NCI-H774 (cell line): ENCODE measurements at regions not wholly inside any gene's neighbourhood (a gene's known extent, or its start where the extent isn't known, plus 50 kb on each side); places are given as distances from the start of the nearest gene placed in this dataset.
"Not testable (repeated sequence)": the region's sequence is repeated elsewhere in the genome, so short reads cannot be mapped to it uniquely, and the experiment has no call there.

Experiments
- DNase-seq: peaks from one replicate; lab custom pipeline; 2025; lab: John Stamatoyannopoulos, UW

GRCh38 chr5:91928754-91929521 is 545.8 kb upstream of the ARRDC3 start:
- peak; percentile 8 for DNase-seq

DNA sequence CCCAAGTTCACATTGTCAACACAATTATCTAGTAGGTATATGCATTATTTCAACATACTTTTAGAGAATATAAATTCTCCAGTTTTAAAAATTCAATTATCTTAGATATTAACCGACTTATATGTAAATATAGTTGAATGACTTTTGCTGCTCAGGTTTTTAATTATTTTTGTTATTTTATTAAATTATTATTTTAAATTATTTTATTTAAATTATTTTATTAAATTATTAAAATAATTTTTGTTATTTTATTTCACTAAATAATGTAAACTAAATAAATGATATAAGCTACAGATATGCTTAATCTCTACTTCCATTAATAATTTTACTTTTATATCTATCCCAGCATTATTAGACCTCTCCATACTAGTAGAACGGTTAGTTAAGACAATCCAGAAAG is 544.3 kb upstream of the ARRDC3 start:
- DNase-seq, result no peak

DNA sequence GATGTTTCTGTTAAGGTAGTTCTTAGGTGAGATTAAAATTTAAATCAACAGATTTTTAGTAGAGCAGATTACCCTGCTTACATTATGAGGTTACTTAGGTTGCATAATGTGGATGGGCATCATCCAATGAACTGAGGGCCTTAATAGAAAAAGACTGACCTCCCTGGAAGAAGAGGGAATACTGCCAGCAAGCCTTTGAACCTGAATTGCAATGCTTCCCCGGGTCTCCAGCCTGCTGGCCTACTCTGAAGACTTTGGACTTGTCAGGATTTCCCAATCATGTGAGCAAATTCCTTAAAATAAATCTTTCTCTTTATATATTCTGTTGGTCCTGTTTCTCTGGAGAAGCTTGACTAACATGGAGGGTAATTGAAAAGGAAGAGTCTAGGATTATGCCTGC is 542.1 kb upstream of the ARRDC3 start:
- no peak for DNase-seq

GRCh38 chr5:91917037-91917814 is 534.1 kb upstream of the ARRDC3 start:
- not testable (repeated sequence) for DNase-seq

DNA sequence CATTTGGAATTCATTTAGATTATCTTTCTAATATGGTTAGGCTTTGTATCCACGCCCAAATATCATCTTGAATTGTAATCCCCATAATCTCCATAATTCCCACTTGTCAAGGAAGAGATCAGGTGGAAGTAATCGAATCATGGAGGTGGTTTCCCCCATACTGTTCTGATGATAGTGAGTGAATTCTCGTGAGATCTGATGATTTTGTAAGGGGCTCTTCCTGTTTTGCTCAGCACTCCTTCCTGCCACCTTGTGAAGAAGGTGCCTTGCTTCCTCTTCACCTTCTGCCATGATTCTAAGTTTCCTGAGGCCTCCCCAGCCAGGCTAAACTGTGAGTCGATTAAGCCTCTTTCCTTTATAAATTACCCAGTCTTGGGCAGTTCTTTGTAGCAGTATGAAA is 527.5 kb upstream of the ARRDC3 start:
- no peak for DNase-seq

GRCh38 chr5:91910247-91910646 is 527.1 kb upstream of the ARRDC3 start:
- DNase-seq, result no peak

GRCh38 chr5:91906494-91906893 is 523.4 kb upstream of the ARRDC3 start:
- DNase-seq, result no peak

- no peak for DNase-seq
These were observed 522.9 kb upstream of the ARRDC3 start for GRCh38 chr5:91906027-91906426.

GRCh38 chr5:91898898-91899297 is 515.8 kb upstream of the ARRDC3 start:
- no peak for DNase-seq

DNA sequence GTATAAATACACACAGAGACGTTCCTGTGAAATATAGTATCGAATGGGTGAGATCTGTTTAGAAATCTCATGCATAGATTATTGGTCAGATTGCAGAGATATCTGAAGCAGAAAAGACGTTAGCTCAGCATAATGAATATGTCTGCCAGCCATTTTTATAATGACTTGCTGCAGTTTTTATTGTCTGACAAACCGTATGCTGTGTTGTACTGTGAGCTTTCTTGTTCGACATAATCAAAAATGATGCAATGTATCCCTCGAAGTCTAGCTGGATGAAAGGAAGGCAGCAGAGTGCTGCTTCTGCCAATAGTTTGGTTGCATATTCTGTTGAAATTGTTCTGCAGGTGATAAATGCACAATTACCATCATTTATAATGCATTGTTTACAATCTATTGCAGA is 514.9 kb upstream of the ARRDC3 start:
- DNase-seq, result no peak

GRCh38 chr5:91888810-91889209 is 505.7 kb upstream of the ARRDC3 start:
- no peak for DNase-seq

DNA sequence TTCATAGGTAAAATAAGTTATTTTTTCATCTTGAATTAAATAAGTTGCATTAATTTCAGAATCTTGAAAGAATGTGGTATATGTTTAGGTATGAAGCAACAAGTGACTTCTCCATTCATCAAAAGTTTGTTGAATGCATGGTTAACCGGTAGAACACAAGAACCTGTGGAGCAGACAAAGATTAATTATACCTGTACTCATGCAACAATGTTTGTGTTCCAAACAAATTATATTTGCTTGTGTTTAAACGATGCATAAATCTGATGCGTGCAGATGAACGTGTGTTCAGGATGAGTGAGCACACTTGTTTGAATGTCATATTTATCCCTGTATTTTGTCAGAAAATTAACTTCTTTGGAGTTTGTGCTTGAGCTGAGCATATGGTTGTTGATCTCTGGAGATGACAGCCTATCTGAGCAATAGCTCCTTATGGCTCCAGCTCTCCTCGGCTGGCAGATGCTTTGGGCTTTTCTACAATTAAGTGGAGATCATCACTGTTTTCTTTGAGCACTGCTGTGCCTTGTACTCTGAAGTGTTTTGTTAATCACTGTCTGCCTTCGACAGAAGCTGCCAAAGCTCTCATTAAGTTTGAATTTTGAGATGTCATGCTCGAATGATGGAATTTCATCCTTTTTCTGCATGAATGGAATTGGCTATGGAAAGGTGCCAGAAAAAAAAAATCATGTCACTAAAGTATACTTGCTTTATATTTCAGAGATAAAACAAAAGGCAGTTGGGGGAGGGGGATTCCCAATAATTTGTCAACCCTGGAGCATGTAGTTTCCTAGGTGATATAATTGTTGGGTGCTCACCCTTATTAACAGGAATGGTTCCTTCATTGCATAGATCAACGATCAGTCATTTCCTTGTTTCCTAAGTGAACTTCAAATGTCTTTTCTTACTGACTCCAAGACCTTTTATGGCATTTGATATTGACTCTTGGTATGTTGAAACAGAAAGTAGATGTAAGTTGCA is 502.5 kb upstream of the ARRDC3 start:
- no peak for DNase-seq

GRCh38 chr5:91884036-91884435 is 500.9 kb upstream of the ARRDC3 start:
- DNase-seq, result no peak

DNA sequence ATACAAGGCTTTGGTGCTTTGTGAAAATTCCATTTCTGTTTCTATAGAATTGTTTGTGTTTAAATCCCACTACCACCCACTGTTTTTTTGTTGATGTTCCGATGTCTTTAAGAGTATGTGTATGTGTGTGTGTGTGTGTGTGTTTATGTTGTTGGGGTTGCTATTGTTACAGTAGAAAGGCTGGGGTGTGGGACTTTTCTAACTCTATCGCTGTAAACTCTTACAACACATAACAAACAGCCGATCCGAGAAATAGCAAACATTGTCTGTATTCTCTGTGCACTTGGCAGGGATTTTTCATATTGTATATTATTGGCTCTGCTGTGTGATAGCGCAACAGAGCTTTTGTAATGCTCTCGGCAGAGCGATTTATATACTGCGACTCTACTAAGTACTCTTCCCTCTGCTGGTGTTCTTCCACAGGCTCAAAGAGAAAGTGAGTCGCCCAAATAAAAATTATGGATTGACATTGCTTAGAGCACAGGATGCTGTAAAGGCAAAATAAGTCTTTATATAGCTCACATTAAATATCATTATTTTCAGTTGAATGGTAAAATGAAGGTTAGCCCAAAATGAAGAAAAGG is 492.2 kb upstream of the ARRDC3 start:
- DNase-seq, result no peak

- no peak for DNase-seq
These were observed 484.7 kb upstream of the ARRDC3 start for GRCh38 chr5:91867799-91868198.

DNA sequence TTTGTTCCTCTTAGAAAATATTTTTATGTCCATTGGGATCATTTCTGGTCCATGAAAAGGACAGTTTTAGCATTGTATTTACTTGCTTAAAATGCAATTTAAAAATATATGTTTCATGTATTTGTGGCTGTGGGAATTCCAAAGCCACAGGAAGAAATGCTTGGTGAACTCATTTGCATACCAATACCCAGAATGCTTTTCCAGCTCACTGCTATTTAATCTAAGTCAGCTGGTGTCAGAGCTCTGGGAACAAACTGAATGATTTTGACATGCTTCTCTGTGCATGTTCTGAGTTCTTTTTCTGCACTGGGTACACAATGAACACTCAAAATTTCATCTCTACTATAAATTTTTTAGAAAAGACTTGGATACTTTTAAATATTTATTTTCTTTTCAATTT is 482.8 kb upstream of the ARRDC3 start:
- DNase-seq, result no peak

GRCh38 chr5:91864962-91865361 is 481.8 kb upstream of the ARRDC3 start:
- no peak for DNase-seq

DNA sequence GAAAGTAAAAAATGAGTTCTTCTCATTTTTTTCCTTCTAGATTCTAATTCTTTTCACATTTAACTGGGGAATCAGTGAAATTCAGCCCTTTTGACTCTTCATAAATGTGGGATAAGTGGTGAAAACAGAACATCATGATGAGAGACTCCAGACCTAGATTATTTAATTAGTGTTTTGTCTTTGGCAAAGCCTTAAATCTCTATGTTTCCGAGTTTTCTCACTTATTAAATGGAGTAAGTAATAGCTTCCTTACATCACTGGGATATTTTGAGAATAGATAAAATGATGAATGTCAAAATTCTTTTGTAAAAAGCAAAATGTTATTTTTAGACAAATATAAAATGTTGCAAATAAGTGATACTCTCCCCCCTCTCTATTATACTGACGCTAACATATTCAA is 468.6 kb upstream of the ARRDC3 start:
- DNase-seq, result no peak

- DNase-seq, result no peak
These were observed 466.9 kb upstream of the ARRDC3 start for GRCh38 chr5:91850031-91850430.

- DNase-seq, result no peak
These were observed 466.0 kb upstream of the ARRDC3 start for GRCh38 chr5:91849069-91849468.

DNA sequence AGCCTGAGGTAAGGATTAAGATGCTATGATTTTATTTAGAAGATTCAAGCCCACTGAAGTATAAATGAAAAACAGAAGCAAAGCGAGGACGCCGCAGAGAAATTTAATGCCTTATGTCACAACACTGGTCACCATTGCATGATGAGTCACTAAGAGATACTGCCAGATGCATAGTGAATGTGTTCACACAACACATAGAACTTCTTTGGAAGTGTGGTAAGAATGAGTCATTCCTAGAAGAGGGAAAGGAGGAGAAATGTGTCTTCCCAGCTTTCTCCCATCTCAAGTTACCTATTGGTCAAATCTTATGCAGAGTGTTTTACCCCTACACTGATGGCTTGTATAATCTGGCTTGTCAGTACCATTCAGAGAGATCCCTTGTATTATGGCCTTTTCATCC is 465.3 kb upstream of the ARRDC3 start:
- no peak for DNase-seq

DNA sequence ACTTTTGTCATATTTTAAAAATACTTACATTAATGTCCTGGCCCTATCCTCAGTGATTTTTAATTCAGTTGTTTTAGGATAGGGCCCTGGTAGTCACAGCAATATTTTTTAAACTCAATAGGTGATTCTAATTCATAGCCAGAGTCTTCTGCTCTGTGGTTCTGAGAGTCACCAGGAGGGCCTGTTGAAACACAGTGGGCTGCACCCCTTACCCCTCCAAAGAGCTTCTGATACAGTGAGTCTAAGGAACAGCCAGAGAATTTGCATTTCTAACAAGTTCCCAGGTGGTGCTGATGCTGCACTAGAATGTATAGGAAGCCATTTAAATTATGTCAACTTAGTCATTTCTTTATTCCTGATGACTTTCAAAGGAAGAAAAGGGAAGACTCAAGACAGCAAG is 458.3 kb upstream of the ARRDC3 start:
- no peak for DNase-seq
